GM12872 (cell line): ENCODE measurements at regions not wholly inside any gene's neighbourhood (a gene's known extent, or its start where the extent isn't known, plus 50 kb on each side); places are given as distances from the start of the nearest gene placed in this dataset.

Experiments
- TF ChIP-seq, protein P1 (sequence below): IDR thresholded peaks from 3 replicates; pipeline ENCODE4 v1.5.1; 2011; ENCODE audit warnings: low read depth, mild to moderate bottlenecking, low read length, moderate library complexity; ENCODE audit not compliant: insufficient read depth

DNA sequence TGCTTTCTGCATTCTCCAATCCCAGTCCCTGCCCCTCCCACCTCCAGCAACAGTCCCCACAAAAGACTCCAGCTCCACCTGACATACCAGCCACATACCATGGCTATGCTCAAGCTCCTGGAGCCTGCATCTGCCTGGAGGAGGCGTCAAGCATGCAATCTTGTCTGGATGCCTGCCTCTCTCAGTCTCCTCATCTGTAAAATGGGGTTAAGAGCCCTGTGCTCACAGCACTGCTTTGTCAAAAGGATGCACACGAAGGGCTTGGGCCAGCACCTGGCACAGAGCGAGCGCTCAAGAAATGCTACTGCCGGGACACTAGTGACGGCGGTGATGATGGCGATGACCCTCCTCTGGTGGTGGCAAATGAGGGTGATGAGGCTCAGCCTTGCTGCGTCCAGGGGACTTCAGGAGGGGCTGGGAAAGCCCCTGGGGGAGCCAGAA is 202.9 kb upstream of the IER5L start:
- TF ChIP-seq, protein P1, sequence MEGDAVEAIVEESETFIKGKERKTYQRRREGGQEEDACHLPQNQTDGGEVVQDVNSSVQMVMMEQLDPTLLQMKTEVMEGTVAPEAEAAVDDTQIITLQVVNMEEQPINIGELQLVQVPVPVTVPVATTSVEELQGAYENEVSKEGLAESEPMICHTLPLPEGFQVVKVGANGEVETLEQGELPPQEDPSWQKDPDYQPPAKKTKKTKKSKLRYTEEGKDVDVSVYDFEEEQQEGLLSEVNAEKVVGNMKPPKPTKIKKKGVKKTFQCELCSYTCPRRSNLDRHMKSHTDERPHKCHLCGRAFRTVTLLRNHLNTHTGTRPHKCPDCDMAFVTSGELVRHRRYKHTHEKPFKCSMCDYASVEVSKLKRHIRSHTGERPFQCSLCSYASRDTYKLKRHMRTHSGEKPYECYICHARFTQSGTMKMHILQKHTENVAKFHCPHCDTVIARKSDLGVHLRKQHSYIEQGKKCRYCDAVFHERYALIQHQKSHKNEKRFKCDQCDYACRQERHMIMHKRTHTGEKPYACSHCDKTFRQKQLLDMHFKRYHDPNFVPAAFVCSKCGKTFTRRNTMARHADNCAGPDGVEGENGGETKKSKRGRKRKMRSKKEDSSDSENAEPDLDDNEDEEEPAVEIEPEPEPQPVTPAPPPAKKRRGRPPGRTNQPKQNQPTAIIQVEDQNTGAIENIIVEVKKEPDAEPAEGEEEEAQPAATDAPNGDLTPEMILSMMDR: no peak

DNA sequence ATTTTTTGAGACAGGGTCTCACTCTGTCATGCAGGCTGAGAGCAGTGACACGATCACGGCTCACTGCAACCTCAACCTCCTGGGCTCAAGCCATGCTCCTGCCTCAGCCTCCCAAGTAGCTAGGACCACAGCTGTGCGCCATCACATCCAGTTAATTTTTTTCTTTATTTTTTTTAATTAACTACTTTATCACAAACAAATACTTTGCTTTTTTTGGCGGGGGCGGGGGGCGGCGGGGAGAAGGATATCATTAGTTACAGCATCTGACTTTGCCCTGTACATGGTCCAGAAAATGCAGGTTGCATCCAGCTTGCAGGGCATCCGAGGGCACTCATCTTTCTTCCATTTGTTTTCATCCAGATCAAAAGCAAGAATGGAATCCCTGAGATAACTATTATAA is 201.8 kb upstream of the IER5L start:
- TF ChIP-seq, protein P1: no peak

DNA sequence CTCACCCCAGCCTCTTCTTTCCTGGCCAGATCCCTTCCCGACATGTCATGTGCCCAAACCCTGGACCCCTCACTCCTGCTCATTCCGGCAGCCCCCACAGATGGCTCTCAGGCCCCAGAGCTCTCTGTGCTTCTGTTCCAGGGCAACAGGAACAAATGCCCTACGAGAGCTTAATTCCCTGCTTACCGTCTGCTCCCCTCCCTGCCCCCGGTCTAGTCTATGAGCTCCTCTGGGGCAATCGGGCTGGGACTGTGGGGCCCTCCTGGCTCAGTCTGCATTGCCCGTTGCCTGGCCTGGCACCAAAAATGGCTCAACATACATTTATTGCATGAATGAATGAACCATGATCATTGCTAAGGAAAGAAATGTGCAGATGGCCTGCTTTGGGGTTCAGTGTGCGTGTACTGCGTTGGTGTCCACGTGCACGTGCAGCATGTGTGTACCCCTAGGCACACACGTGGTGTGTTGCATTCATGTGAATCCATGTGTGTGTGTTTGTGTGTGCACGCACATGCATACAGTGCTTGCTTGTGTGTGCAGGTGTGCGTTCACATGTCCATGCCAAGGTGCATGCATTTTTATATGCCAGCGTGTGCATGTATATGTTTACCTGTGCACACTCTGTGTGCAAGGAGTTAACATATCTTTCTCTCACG is 201.2 kb upstream of the IER5L start:
- TF ChIP-seq, protein P1: no peak

DNA sequence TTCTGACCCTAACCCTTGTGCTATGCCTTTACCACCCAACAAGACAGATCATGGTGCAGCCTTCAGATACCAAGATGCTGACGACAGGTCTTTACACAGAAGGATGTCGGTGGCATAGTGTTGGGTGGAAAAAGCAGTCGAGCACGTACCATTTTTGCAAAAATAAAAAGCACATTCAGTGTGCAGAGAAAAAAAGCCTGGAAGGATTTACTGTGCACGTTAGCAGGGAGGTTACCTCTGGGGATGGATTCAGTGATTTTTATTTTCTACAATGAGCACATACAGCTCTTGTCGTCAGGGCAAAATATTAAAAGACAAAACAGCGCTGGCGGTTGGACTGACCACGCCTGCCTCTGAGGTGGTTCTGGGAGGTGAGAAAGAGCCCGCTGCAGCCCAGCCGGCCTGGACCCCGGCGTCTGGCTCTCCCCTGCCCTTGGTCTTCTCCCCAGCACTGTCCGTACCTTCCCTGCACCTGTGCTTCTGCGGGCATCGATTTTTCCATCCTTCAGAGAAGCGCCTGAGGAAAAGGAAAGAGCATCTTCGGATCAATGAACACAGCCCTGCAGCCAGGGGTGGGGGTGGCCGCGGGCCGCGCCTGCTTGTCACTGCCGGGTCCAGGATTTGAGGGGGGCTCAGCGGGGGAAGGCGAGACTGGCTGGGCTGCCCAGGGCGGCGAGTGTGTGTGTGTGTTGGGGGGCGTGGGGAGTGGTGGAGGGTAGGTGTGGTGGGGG is 200.0 kb upstream of the IER5L start:
- TF ChIP-seq, protein P1: no peak

DNA sequence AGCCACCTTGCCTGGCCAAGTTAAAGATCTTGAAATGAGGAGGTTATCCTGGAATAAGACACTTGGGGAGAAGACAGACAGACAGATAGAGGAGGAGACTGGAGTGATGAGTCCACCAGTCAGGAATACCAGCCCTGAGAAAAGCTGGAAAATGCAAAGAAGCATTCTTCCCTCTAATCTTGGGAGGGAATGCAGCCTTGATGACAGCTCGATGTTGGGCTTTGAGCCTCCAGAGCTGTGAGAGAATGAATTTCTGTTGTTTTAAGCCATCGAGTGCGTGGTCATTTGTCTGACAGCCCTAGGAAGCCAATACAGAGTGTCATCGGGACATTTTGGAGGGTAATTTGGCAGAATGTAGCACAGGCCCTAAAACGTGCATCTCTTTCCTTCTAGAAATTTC is 199.1 kb upstream of the IER5L start:
- TF ChIP-seq, protein P1: no peak

GRCh38 chr9:129375845-129376244 is 197.8 kb upstream of the IER5L start:
- TF ChIP-seq, protein P1: no peak

- TF ChIP-seq, protein P1: no peak
Observed at GRCh38 chr9:129374651-129375050, 196.6 kb upstream of the IER5L start.
